SIG-M5 treated with dmso at 0.1 percent for 504 hours (cell line): ENCODE measurements at regions not wholly inside any gene's neighbourhood (a gene's known extent, or its start where the extent isn't known, plus 50 kb on each side); places are given as distances from the start of the nearest gene placed in this dataset.
"Not testable (repeated sequence)": the region's sequence is repeated elsewhere in the genome, so short reads cannot be mapped to it uniquely, and the experiment has no call there.

Experiments
- DNase-seq: peaks from one replicate; lab custom pipeline; 2025; ENCODE audit not compliant: unreplicated experiment; lab: John Stamatoyannopoulos, UW

DNA sequence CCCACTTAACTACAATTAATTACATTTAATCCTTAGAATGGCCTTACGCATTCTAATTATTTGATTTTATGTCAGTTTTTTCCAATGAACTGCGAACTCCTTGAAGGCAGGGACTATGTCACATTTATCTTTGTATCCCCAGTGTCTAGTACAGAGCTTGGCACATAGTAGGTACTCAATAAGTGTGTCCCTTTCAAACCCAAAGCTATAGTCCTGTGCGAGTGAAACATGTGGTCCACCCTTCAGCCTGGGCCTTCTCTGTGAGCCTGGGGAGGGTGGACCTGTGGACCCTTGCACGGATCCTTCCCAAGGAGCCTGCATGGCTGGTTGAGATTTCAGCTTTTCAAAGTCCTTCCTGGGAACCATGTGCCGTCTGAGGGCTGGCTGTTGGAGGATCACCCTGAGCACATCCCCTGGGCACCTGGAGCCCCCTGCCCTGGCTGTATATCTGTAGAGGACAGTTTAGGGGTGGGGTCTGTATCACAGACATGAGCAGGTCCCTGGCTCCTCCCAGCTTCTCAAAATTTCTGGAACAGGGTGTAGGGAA, 103.1 kb downstream of the IER5 start:
- no peak for DNase-seq

GRCh38 chr1:181192316-181192715, 103.8 kb downstream of the IER5 start:
- no peak for DNase-seq

DNA sequence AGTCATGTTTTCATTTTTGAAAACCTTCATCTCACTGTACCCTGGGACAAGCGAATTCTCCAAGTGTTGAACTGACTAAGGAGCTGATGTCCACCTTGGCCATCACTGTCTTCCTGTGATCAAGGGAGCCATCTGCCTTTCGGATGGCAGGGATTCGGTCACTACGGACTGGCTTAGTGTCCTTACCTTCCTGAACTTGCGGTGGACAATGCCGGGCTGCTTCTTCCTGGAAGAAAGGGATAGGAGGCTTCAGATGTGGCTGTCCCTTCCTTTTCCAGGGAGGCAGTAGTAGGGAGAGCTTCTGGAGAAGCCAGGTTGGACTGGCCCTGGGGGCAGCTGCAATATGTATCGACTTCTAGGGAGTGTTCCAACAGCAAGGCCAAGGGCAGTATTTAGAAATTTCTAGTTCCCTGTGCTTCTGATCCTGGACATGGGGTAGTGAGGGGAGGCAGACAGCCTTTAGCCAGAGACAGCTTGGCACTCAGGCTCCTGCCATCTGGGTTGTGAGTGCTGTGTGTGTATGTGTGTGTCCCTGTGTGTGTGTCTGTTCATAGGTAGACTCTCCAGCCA, 114.6 kb downstream of the IER5 start:
- no peak for DNase-seq

DNA sequence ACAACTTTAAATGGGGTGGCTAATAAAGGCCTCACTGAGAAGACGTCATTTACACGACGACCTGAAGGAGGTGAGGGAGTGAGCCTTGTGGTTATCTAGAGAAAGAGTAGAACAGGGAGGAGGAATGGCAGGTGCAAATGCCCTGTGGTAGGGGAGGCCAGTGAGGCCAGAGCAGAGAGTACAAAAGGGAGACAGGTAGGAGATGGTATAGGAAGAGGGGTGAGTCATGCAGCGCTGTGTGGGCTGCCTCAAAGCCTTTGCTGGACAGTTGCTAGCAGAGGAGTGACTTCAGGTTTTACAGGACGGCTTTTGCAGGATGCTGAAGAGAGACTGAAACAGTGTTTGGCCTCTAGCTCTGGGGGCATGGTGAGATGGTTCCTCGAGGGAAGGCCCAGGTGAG, 116.0 kb downstream of the IER5 start:
- DNase-seq: no peak

- no peak for DNase-seq
These were observed 117.4 kb downstream of the IER5 start for GRCh38 chr1:181205901-181206300.

DNA sequence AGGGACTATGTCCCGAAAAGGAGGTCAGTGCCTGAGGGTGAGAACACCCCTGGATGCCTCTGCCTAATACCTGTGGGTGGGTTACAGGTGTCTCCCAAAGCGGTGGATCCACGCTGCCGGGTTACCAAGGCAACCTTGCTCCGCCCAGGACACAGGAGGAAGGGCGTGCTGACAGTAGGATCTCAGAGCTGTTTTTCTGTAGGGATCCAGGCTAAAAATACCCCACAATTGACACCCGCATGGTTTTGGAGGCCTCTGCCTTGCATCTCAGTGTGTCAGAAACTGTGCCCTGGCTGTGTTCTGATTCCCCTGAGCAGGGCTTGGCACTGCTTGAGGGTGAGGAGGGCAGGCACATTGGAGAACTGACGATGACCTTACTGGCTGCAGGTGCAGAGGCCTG, 118.0 kb downstream of the IER5 start:
- no peak for DNase-seq

- no peak for DNase-seq
These were observed 118.7 kb downstream of the IER5 start for GRCh38 chr1:181206979-181207790.

GRCh38 chr1:181208083-181208482, 119.6 kb downstream of the IER5 start:
- DNase-seq: no peak

- no peak for DNase-seq
These were observed 120.5 kb downstream of the IER5 start for GRCh38 chr1:181208967-181209366.

- DNase-seq: no peak
These were observed 124.6 kb downstream of the IER5 start for GRCh38 chr1:181213056-181213455.

DNA sequence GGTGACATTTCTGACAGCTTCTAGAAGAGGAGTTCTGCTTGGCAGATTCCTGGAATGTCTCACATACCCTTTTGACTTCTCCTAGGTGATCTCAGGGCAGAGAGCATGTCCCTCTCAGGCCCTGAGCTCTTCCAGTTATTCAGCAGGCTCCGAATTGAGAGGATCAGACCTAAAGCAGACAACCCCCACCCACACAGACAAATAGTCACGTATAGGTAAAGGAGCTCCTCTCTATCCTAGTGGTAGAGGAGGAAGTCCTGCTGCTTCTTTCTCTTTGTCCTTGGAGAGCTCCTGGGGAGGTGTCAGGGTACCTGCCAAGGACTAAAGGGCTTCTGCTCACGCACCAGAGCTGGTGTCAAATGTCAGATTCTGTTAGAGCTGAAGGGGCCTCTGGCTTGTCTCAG, 128.1 kb downstream of the IER5 start:
- no peak for DNase-seq

DNA sequence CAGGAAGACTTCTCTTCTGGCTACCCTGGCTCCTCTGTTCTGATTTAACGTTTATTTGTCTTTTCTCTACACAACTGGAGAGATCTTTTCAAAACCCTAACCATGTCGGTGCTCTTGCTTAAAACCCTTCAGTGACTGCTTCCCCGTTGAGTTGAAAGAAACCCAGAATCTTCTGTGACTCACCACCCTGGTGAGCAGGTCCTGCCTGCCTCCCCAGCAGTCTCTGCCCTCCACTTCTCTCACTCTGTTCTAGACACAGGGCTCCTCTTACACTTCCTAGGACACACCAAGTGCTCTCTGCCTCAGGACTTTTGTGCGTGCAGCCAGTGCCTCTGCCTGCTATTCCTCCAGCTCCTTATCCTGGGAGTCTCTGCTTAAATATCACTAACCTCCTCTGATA, 131.4 kb downstream of the IER5 start:
- DNase-seq: no peak

DNA sequence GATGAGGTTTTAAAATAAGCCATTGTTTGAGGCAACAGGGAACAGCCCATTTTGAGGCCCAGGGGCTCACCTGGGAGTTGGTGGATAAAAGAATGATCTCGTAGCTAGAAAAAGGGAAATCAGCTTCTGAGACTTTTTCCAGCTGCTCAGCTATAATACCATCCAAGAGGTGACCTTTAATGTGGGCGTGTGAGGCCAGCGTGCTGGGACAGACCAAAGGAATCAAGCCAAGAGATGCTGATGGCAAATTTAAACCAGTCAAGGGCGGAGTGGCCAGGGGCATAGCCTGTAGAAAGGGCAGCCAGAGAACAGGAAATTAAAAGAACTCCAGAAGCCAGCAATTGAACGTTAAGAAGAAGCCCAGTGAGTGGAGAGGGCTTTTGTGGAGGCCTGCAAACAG, 132.6 kb downstream of the IER5 start:
- no peak for DNase-seq

DNA sequence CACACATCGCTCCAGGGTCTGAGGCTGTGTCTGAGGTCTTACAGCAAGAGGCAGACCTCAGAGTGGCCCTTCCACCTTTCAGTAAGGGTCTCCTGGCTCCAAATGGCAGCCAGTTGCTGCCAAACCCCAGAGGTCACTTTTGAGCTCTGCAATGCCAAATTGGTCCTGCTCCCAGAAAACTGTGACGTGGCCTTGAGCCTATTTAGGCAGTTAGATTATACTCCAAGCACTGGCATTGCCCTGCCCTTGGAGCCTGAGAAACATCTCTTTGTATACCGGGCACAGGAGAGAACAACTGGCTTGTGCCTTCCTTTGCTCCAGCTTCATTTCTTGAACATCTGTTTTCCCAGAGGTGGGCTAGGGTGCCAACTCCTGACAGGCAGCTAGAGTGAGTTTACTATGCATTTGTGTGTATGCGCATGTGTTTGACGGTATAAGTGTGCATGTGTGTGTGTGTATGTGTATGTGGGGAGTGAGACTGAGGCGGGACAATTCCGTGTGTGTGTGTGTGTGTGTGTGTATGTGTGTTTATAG, 134.5 kb downstream of the IER5 start:
- DNase-seq: no peak

- DNase-seq: not testable (repeated sequence)
These were observed 138.2 kb downstream of the IER5 start for GRCh38 chr1:181226728-181227127.

GRCh38 chr1:181239086-181239485, 150.6 kb downstream of the IER5 start:
- no peak for DNase-seq

- not testable (repeated sequence) for DNase-seq
These were observed 157.8 kb downstream of the IER5 start for GRCh38 chr1:181246320-181246719.

DNA sequence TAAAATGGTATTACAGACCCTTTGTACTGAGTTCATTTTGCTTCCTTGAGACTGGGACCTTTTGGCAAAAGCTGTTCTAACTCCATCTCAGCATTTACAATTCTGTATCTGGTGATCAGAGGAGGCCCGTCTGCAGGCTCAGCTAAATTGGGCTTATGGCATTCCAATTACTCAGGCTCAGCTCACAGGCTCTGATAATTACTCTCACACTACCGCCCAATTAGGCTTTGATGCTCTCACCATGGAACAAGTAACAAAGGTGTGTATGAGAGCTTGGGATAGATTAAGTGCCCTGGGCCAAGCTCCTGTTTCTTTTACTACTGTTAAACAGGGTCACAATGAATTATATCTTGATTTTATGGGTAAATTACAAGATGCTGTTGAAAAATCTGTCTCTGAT, 159.9 kb downstream of the IER5 start:
- not testable (repeated sequence) for DNase-seq

GRCh38 chr1:181249186-181249585, 160.7 kb downstream of the IER5 start:
- DNase-seq: no peak

GRCh38 chr1:181250038-181250437, 161.5 kb downstream of the IER5 start:
- no peak for DNase-seq

- no peak for DNase-seq
These were observed 162.7 kb downstream of the IER5 start for GRCh38 chr1:181251001-181251712.

GRCh38 chr1:181251713-181252075, 163.2 kb downstream of the IER5 start:
- no peak for DNase-seq
